HFFc6 (cell line): ENCODE measurements at regions not wholly inside any gene's neighbourhood (a gene's known extent, or its start where the extent isn't known, plus 50 kb on each side); places are given as distances from the start of the nearest gene placed in this dataset.

ENCODE experiments used
- DNase-seq: peaks from one replicate; pipeline ENCODE4 v3.0.0-alpha.2; 2018
- H3K27ac Mint-ChIP-seq: 2 replicates; pipeline ENCODE4 v1.8.0; 2020; ENCODE audit warnings: mild to moderate bottlenecking, mixed read lengths
- H3K27me3 Mint-ChIP-seq: 2 replicates; pipeline ENCODE4 v1.8.0; 2021; ENCODE audit warnings: mild to moderate bottlenecking, moderate library complexity, mixed read lengths; ENCODE audit not compliant: insufficient read depth
- H3K36me3 Mint-ChIP-seq: 2 replicates; pipeline ENCODE4 v1.8.0; 2021; ENCODE audit warnings: low read depth, mixed read lengths
- H3K4me1 Mint-ChIP-seq: 2 replicates; pipeline ENCODE4 v1.8.0; 2020; ENCODE audit warnings: low read depth, mixed read lengths
- H3K4me3 Mint-ChIP-seq: 2 replicates; pipeline ENCODE4 v1.8.0; 2020; ENCODE audit warnings: mild to moderate bottlenecking, moderate library complexity, mixed read lengths
- H3K9me3 Mint-ChIP-seq: 2 replicates; pipeline ENCODE4 v1.8.0; 2020; ENCODE audit warnings: mild to moderate bottlenecking, mixed read lengths
- TF ChIP-seq, protein P1 (sequence below): fragments of 200-600 bp; sonication (generic); IDR thresholded peaks from 2 replicates; pipeline ENCODE4 v1.5.0; 2021; ENCODE audit warnings: antibody characterized with exemption, mild to moderate bottlenecking

DNA sequence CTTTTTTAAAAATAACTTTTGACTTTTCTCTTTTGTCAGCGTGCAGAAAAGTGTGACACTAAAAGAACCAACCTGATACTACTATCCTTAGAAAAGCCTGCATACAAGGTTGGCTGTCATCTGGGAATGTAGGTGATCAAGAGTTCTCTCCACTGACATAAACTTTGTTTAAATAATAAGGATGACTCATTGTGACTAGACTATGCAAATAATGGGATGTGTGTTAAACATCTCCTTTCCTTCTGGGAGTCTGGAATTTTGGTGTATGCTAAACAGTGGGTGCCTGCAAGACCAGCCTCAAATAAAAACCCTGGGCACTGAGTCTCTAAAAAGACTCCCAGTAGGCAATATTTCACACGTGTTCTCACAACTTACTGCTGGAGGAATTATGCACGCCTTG lies 373.4 kb downstream of the CNTNAP4 start:
- TF ChIP-seq, protein P1, sequence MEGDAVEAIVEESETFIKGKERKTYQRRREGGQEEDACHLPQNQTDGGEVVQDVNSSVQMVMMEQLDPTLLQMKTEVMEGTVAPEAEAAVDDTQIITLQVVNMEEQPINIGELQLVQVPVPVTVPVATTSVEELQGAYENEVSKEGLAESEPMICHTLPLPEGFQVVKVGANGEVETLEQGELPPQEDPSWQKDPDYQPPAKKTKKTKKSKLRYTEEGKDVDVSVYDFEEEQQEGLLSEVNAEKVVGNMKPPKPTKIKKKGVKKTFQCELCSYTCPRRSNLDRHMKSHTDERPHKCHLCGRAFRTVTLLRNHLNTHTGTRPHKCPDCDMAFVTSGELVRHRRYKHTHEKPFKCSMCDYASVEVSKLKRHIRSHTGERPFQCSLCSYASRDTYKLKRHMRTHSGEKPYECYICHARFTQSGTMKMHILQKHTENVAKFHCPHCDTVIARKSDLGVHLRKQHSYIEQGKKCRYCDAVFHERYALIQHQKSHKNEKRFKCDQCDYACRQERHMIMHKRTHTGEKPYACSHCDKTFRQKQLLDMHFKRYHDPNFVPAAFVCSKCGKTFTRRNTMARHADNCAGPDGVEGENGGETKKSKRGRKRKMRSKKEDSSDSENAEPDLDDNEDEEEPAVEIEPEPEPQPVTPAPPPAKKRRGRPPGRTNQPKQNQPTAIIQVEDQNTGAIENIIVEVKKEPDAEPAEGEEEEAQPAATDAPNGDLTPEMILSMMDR: no peak
- Mint-ChIP-seq H3K36me3 (no peaks in the 10 kb centered on the region), H3K9me3 (peaks cover 17% of the 10 kb centered on the region)

DNA sequence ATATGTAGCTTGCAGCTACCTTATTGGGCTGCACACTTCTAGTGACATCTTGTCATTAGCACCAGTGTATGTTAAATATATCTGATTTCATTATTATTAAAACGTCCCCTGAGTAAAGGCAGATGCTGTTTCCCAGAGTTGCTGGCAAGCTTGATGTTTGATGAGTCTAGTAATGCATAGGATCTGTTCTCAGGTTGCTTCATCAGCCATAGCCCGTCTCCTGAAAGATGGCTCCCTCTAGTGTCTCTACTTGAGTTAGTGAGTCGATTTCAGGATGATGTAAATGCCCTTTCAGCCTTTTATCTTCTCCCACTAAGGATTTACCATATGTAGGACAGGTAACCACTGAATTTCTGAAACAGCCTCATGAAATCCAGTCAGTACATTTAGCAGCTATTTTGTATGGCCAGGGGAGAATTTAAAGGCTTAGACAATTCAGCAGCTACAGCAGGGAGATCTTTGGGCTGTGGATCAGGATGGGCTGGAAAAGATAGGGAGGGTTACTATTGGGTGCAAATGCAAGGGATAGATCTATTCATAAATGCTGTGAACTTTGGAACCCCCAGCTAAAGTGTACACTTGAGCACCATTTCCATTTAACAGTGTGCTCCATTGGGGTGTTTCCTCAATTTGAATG lies 376.3 kb downstream of the CNTNAP4 start:
- Mint-ChIP-seq H3K27me3 (no peaks in the 10 kb centered on the region), H3K9me3 (peaks cover 17% of the 10 kb centered on the region), H3K4me3 (no peak overlapping the region), H3K36me3 (no peaks in the 10 kb centered on the region), H3K27ac (no peak overlapping the region), H3K4me1 (no peaks in the 10 kb centered on the region)
- TF ChIP-seq, protein P1: peak; percentile 60; the same call in 1 of the 2 replicates
- peak; percentile 5 for DNase-seq

More for the DNA sequence above, 373.4 kb downstream of the CNTNAP4 start:
- Mint-ChIP-seq H3K27ac (no peak overlapping the region), H3K4me3 (no peak overlapping the region), H3K4me1 (no peaks in the 10 kb centered on the region), H3K27me3 (no peaks in the 10 kb centered on the region)
- DNase-seq: no peak

DNA sequence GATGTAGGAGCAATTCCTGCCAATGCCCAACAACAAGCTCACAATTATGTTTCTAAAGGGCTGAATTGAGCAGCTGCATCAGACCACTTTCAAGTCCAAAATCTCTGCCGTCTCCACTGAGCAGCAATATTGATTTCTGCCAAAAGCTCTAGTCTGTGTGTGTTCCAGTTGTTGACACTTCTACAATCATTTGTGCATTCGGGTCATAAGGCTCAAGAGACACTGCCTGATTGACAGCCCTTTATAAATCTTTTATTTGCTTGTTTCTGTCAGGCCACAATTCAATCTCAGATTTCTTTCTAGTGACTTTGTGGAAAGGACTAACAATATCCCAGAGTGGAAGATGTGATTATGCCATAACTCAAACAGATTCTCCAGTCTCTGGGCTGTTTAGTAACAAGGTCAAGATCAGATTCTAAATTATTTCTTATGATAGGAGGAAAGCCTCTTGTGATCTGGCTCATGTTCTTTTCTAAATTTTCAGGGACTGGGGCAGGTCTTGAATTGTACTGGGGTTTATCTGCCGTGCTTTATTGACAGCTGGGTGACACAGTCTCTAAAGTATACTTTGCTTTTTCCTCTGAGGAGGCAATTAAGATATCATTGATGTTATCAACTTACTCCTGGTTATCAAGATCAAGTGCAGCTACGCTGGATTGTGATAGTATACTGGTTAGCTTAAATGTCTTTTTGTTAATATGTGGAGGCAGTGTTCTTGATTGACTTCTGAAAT lies 377.1 kb downstream of the CNTNAP4 start:
- DNase-seq: no peak
- TF ChIP-seq, protein P1: no peak
- H3K27ac Mint-ChIP-seq: no peak overlapping the region
- no peaks in the 10 kb centered on the region for H3K36me3 Mint-ChIP-seq
- H3K9me3 Mint-ChIP-seq: peaks cover 16% of the 10 kb centered on the region
- H3K27me3 Mint-ChIP-seq: no peaks in the 10 kb centered on the region
- H3K4me3 Mint-ChIP-seq: no peak overlapping the region
- no peaks in the 10 kb centered on the region for H3K4me1 Mint-ChIP-seq

DNA sequence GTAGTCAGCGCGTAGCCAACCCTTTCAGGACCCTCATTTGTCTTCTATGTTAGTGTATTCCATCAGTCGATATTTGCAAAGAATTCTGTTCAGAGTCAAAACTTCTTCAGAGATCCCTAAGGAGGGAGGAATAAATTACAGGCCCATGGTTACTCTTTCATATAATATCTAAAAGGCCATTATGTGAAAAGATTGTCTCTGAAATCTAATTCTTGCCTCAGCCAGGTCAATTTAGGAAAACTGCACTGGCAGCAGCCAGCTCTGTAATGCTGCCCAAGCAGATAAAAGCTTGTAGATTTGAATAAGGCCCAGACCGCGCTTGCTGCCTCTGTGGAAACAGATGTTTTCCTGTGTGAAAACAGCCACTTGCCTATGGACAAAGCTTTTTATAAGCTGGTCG lies 379.8 kb downstream of the CNTNAP4 start:
- no peaks in the 10 kb centered on the region for H3K36me3 Mint-ChIP-seq
- DNase-seq: no peak
- H3K27ac Mint-ChIP-seq: no peak overlapping the region
- H3K9me3 Mint-ChIP-seq: peaks cover 8% of the 10 kb centered on the region
- H3K4me1 Mint-ChIP-seq: no peaks in the 10 kb centered on the region
- TF ChIP-seq, protein P1: no peak
- no peak overlapping the region for H3K4me3 Mint-ChIP-seq
- no peaks in the 10 kb centered on the region for H3K27me3 Mint-ChIP-seq

DNA sequence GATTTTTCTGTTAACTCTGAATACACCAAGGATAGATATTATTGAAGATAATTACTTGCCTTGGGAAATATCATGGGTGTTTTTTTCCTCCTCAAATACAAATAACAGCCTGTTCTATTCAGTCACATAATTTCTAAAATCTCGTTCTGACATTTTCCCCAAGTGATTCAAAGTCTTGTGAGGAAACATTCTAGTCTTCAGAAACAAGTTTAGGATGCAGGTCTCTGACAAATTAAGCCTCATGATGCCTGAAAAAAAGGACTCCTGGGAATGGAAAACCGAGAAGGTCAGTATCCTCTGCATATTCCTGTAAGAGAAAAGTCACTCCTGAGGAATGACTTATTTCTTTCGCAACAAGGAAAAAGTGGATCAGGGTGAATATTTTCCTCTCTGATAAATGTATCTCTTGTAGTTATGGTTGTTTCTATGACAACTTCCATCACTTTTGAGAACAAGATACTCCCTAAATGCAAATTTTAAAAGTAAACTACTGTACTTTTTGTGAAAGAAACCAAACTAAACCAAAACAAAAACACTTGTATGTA lies 384.6 kb downstream of the CNTNAP4 start:
- no peak overlapping the region for H3K4me3 Mint-ChIP-seq

More for the DNA sequence above, 384.6 kb downstream of the CNTNAP4 start:
- peaks cover 16% of the 10 kb centered on the region for H3K9me3 Mint-ChIP-seq
- no peaks in the 10 kb centered on the region for H3K4me1 Mint-ChIP-seq
- DNase-seq: no peak
- H3K36me3 Mint-ChIP-seq: no peaks in the 10 kb centered on the region; the same call in 1 of the 2 replicates
- no peak overlapping the region for H3K27ac Mint-ChIP-seq
- no peaks in the 10 kb centered on the region; the same call in 1 of the 2 replicates for H3K27me3 Mint-ChIP-seq
- TF ChIP-seq, protein P1: no peak
